ENCODE measurements at regions not wholly inside any gene's neighbourhood (a gene's known extent, or its start where the extent isn't known, plus 50 kb on each side); places are given as distances from the start of the nearest gene placed in this dataset.

DNA sequence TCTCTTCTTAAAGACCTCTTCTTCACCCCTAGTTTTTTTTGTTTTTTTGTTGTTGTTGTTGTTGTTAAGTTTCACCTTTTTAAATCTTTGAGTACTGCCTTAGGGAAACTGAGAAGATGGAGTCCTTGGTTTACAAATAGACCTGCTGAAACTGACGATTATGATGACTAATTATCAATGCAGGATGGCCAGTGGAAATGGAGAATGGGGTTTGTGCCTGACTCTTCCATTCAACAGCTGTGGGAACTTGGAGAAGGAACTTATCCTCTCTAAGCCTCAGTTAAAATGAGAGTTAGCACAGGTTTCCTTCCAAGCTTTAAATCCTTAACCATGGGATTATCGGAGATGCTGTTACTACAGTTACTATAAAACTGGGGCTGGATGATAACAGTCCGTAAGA lies 66.7 kb upstream of the PNMA1 start:
- DNase-seq, result no peak

DNA sequence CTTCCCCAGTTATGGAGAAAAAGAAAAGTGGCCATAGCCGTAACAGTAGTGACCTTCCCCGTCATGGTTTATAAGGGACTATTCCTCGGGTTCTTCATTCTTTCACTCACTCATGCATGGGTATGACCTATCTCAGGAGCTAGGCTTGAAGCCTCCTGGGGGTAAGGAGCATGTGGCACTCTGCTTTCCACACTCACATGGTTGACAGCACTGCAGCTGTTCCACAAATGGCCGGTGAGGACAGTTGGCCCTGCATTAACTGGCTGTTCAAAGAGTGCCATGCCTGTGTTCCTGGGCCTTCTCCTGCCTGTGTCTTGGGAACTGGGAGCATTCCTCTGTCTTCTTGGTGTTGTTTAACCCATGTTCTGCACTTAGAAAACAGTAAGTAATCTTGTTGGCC lies 66.2 kb upstream of the PNMA1 start:
- DNase-seq, result no peak

DNA sequence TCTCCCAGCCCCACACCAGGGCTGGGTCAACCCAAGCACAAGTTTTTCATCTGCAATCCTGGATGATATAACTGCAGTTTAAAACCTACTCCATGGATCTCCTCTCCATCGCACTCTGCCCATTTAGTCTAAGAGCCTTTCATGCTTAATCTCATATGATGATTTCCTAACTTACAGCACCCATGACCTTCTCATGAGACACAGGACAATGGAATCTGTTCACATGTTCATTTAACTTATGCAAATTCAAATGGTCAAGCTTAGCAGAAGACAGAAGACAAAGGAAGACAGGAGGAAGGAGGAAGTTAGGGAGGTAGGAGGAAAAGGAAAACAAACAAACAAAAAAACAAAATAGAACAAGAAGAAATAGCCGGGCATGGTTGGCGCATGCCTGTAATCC lies 64.6 kb upstream of the PNMA1 start:
- no peak for DNase-seq

DNA sequence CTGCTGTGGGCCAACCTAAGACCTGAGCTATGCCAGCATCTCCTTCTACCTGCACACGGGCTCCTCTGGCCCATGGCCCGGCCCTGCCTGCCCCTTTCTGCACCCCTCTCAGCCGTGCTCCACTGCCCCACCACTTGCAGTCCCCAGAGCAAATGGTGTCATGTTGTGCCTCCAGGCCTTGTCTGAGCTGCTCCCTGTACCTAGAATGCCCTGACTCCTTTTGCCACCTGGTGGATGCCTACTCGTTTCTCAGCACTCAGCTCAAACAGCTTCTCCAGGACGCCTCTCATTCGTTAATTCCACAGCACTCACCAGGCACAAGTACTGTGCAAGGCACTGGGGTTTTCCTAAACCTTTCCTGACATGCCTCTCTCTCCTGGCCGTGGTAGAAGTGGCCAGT lies 63.2 kb upstream of the PNMA1 start:
- DNase-seq, result no peak

DNA sequence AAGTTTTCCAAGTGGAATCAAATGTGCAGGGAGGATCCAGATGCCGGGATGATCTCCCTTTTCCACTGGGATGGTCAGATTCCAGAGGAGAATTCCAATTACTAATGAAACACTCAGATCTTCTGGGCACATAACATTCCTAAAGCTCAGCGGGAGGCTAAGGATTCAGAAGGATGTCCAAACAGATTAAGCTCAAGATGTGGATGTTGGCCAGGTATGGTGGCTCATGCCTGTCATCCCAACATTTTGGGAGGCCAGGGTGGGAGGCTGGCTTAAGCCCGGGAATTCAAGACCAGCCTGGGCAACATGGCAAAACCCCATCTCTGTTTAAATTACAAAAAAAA lies 62.0 kb upstream of the PNMA1 start:
- no peak for DNase-seq

DNA sequence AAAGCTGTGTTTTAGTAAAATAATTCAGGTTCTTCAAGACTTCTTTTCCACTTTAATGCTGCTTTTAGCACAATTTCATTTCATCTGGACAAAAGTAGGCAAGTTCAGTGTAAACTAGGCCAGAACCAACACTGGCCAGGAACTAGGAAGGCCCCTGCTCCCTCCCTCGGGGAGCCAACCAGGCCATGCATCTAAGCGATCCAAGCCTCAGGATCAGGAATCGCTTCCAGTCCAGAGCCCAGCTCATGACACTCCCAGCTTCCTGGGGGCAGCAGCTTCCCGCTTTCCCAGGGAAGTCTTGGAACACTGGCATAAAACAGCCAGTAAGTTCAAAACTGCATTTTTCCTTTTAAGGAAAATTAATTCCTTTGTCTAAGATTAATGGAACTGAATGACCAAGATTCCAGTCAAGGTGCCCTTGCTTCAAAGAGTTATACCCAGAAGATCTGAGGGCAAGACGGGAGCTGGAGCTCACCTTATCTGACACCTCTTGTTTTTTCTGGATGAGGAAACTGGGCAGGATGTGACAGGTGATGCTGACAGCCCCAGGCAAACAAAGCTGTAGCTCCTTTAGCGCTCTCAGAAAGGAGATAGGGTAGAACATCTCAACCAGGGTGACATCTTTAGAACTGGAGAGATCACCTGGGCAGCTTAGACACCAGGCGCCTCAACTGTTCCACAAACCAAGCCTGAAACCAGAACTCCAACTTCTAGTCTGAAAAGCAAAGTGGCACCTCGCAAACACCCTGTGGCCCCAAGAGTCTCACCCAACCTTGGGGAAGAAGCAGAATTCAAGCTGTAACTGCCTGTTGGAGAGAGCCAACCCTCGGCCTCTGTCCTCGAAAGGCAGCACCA lies 61.4 kb upstream of the PNMA1 start:
- DNase-seq, result no peak

DNA sequence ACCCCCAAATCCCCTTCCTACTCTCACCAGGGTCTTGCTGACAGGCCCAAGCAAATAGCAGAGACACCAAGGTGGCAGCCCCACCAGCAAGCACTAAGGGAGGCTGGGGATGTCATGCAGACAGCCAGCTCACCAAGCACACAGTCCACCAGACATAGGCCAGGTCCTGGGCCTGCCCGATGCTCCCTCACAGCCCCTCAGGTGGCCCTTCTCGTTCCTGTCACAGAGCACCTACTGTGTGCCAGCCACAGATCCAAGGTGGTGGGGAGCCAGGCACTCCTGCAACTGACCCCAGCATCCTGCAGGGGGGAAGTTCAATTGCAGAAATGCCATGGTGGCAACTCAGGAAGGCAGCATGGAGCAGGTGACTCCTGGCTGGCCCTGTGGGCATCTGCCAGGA lies 60.5 kb upstream of the PNMA1 start:
- DNase-seq, result no peak

DNA sequence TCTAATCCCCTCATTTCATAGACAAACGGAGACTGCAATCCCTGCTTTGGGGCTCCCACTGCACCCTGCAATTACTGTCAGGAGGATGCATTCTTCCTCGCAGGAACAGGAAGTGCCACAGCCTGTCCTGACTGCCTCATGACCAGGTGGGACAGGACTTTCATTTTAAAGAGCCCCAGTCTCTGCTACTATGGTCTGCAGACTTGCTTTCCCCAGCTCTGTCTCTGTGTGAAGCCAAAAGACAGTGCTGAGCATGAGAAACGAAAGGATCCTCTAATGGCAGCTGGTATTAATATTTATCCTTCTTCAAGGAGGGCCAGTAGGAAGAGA lies 60.0 kb upstream of the PNMA1 start:
- no peak for DNase-seq

DNA sequence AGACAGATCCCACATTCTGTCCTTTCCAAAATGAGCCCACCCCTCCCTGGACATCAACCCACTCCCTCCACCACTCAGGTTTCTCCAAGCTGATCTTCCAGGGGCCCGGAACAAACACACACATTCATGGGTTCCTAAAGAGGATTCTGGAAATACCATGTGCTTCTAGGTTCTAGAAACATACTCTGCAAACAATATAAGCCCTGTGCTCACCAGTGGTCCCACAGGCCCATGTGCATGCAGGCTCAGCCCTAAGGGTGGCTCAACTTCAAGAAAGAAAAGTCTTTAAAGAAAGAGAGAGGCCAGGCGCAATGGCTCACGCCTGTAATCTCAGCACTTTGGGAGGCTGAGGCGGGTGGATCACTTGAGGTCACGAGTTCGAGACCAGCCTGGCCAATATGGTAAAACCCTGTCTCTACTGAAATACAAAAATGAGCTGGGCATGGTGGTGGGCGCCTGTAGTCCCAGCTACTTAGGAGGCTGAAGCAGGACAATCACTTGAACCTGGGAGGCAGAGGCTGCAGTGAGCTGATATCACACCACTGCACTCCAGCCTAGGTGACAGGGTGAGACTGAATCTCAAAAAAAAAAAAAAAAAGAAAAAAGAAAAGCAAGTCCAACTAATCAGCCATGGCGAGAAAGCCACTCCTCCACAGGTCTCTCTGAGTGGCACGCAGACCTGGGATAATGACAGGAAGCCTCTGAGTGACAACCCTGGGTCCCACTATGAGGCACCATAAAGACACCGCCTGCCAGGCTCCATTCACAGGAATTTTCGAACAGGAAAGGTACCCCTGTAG lies 59.5 kb upstream of the PNMA1 start:
- DNase-seq, result no peak

DNA sequence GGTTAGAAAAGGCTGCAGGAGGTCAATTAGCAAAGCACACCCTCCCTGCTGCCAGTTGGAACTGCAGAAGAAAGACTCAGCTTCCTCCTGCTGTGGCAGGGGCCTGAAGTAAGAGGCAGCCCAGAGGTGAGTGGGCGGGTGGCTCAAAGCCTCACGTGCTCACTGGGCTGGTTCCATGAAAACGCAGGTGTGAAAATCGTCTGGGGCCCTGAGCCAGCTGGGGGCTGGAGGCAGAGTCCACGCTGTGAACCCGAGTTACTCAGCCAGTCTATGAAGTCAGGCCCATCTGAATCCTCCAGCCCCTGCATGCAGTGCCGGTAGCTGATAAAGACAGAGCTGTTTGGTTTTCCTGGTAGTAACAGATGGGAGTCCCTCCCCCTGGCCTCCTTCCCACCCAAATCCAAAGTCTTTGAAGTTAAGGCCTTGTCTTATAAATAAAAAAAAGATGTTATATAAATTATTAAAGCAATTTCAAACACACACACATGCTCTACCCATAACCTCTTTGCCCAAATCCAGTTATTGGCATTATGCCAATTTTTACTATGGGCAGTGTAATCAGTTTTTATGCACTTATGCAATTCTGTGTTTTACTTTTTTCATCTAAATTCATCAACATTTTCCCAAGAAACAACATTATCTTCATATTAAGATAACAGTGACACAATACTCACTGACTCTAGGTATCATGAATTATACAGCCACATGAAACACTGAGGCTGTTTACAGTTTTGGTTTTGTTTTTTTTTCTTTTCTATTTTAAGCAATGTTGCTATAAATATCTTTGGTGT lies 57.9 kb upstream of the PNMA1 start:
- DNase-seq, result peak; percentile 29

DNA sequence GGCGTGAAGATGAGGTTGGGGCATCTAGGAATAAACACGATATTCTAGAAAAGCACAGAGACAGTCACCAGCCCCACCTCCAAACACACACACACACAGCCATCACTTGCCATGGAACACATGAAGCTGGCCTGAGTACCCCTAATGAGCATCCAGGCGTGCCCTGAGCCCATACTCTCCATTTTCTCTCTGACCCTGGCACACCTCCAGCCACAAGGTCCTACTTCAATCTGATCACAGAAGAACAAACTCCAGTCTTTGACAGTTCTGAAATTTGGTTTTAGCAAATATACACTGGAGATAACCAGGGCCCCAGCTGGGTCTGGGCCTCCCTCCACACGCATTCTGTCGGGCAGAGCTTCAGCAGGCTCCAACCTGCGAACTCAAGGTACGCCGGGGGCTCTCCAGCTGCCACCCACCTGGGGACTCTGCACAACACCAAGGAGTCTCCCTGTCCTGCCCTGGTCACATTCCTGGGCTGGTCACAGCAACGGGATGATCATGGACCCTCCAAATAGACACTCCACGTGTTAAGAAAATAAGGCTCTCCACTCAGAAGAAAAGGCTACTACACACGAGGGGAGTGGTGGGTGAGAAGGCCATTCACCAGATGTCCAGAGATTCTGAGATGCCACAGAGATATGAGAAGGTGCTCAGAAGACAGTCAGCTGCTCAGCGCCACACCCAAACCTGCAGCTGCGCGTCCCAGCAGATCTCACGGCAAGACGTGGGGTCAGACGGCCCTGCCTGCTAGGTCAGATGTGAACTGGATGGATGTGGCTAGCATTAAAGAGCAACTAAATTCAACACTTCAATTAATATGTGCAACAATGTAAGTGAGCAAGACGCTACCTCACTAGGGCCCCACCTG lies 57.0 kb upstream of the PNMA1 start:
- no peak for DNase-seq

DNA sequence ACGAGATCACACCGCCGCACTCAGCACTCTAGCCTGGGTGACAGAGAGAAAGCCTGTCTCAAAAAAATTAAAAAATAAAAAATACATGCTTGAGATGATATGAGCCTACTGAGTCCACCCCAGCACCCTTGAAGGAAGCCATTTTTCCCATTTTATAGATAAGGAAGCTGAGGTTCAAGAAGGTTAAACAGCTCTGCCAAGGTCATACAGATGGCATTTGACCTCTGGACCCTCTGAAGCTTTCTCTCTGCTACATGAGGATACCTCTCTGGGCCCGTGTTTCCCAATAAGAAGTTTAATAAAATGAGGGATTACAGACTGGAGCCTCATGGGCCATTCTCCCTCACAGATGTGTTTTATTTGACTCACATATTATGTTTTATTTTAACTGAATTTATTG lies 53.9 kb upstream of the PNMA1 start:
- DNase-seq, result no peak

DNA sequence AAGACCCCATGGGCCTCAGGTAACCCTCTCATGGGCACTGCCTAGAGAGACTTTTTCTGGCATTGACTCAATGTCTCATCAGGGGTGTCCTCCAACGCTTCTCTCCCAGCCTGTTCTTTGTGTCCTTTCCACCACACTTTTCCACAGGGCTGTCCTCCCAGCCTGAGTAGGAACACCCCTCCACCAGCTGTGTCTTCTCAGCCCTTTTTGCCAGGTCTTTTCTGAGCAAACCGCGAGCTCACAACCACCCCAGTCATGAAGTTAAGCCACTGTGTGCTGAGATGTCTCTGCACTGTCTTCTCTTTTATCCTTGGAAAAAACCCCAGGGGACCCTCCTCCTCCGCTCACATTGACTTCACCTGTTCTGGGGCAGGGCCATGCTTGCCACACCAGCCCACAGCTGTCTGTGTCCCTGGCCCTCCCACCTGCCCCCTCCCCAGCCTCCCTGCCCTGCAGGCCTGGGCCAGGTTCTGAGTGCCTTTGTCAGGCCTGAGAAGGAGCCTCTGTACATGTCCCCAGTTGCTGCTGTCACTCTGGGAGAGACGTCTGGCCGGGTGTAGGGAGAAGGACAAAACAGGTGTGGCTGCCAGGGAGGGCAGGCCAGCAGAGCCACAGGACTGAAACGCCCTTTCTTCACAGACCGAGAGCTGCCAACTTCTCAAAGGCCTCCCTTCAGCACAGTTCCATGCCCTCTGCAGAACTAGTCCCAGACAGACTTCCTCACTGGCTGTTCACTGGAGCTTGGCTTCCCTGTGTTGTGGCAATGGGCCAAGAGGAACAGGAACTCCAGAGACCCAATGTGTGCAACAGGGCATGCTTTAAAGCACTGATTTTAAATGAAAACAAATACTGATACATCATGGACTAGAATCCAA lies 50.5 kb upstream of the PNMA1 start:
- no peak for DNase-seq

All from NCI-H2029 (cell line).